ENCODE measurements at regions not wholly inside any gene's neighbourhood (a gene's known extent, or its start where the extent isn't known, plus 50 kb on each side); places are given as distances from the start of the nearest gene placed in this dataset.

- no peak for TF ChIP-seq CTCF (IDR thresholded peaks at IDR 0.05; ENCODE audit: insufficient read depth, low read depth, low read length, missing control alignments)
- DNase-seq (ENCODE audit: low read depth) = no peak
Measured at GRCh38 chr21:22657781-22658180, 1659.6 kb downstream of the NCAM2 start.

DNA sequence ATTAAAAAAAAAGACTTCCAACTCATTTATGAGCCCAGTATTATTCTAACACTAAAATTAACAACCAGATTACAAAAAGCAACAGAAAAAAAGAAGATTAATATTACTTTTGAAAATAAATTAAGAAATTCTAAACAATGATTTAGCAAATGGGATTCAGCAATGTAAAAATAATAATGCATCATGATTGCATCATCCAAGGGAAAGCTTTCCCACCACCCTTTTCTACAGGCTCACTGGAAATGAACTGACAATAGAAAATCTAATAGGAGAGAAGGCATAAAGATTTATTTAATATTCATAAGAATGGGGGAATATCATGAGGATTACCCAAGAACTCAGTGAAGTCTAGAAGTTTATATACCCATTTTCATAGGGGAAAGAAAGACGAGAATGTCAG is 1671.9 kb downstream of the NCAM2 start:
- TF ChIP-seq CTCF (IDR thresholded peaks at IDR 0.05; ENCODE audit: insufficient read depth, low read depth, low read length, missing control alignments) = no peak
- H3K4me3 ChIP-seq (ENCODE audit: low read depth, low read length) = no peak overlapping the region
- no peak for DNase-seq (ENCODE audit: low read depth)

More at GRCh38 chr21:22657781-22658180, 1659.6 kb downstream of the NCAM2 start:
- H3K4me3 ChIP-seq (ENCODE audit: low read depth, low read length) = no peak overlapping the region

DNA sequence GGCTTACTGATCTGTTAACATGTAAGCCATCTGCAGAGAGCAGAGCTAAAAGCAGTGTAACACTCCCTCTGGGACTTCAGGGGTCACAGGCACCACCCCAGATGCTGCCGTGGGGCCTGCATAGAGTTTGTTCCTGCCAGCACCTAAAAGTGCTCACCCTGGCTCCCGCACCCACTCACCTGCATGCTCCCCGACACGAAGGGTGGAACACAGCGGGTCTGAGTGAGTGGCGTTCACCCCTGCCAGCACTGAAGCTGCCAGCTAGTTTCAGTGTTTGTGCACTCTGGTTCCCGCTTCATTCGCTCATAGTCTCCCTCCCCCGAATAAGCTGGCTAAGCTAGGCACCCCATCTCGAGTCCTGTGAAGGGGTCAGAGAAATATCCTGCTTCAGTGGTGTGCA is 1681.0 kb downstream of the NCAM2 start:
- DNase-seq (ENCODE audit: low read depth) = no peak
- no peak overlapping the region for H3K4me3 ChIP-seq (ENCODE audit: low read depth, low read length)
- TF ChIP-seq CTCF (IDR thresholded peaks at IDR 0.05; ENCODE audit: insufficient read depth, low read depth, low read length, missing control alignments) = no peak

DNA sequence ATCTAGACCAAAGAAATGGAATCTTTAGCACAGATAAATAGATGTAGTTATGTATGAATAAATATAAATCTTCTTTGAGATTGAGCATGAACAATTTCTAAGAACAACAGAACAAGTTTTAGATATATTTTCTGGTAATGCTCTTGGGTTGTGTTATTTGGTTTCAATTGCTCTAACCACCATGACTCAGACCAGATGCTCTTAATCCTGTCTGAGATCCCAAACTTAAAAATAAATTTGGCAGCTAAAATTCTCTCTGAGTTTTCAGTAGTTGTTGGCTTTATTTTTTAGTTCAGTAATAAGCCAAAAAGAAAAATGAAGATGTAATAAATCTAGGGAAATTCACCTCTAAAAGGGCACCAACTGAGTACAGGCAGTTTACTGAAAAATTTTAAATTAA is 1693.4 kb downstream of the NCAM2 start:
- H3K4me3 ChIP-seq (ENCODE audit: low read depth, low read length) = no peak overlapping the region
- TF ChIP-seq CTCF (IDR thresholded peaks at IDR 0.05; ENCODE audit: insufficient read depth, low read depth, low read length, missing control alignments) = no peak
- DNase-seq (ENCODE audit: low read depth) = no peak

GRCh38 chr21:22703521-22703920 is 1705.3 kb downstream of the NCAM2 start:
- TF ChIP-seq CTCF (IDR thresholded peaks at IDR 0.05; ENCODE audit: insufficient read depth, low read depth, low read length, missing control alignments) = no peak

DNA sequence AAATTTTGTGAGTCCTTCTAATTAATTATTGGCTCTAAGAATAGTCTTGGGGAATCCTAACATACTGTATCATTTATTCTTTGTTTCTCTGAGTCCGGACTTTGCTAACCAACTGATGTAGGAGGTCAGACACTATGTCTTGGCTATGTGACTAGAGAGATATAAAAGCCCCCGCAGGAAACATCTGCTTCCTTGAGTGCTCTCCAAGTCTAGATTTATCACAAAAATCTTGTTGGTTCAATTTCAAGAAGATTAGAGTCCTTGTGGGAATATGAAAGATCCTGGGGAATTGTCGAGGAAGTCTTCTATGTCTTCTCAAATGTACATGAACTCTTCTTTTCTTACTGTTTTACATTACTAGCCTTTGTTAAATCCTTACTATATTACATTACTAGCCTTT is 1712.5 kb downstream of the NCAM2 start:
- no peak for DNase-seq (ENCODE audit: low read depth)
- TF ChIP-seq CTCF (IDR thresholded peaks at IDR 0.05; ENCODE audit: insufficient read depth, low read depth, low read length, missing control alignments) = no peak
- H3K4me3 ChIP-seq (ENCODE audit: low read depth, low read length) = no peak overlapping the region

More at GRCh38 chr21:22703521-22703920, 1705.3 kb downstream of the NCAM2 start:
- H3K4me3 ChIP-seq (ENCODE audit: low read depth, low read length) = no peak overlapping the region
- no peak for DNase-seq (ENCODE audit: low read depth)

DNA sequence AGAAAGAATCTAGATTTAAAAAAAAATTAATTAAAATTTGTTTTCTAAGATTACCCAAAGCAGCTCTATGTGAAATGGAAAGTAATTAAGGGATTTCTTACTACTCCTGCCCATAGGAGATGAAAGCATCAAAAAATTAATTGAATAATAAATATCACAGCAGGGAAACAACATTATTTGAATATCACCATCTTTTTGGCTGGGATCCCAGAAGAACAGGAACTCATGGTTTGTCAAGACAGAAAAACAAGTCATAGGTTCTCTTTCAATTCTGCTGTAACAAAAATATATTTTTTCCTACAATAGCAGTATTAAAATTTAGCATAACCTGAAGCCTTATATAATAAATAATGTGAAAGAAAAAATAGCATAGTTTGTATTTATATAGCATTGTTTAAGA is 1713.4 kb downstream of the NCAM2 start:
- DNase-seq (ENCODE audit: low read depth) = no peak
- H3K4me3 ChIP-seq (ENCODE audit: low read depth, low read length) = no peak overlapping the region

More for the DNA sequence above, 1713.4 kb downstream of the NCAM2 start:
- TF ChIP-seq CTCF (IDR thresholded peaks at IDR 0.05; ENCODE audit: insufficient read depth, low read depth, low read length, missing control alignments) = no peak
